ENCODE measurements at regions not wholly inside any gene's neighbourhood (a gene's known extent, or its start where the extent isn't known, plus 50 kb on each side); places are given as distances from the start of the nearest gene placed in this dataset.

DNA sequence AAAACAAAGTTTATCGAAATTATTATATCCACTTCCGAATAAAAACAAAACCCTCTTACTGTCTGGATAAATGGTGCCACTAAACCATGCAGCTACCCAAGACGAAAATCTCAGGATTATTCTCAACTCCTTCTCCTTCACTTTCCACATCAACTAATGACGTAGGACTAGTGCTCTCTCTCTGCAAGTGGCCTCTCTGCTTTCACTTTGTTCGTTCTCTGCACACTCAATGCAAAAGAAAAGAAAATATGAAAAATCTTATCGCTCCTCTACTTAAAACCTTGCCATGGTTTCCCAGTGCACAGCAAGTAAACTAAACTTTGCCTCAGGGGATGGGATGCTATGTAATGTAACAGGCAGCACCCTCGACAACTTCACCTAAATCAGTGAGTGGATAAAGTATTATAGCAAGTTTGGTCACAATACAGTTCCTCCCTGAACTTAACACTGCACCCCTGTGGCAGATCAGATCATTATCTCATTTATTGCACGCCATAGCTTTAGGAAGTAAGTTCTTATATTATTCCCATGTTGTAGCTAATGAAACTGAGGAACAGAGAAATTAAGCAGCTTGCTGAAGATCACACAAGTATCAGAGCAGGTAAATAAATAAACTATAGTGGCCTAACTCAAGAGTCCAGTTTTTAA is 262.7 kb upstream of the GADL1 start:
- Histone ChIP-seq H3K27me3 (ENCODE audit: control insufficient read depth in 2 of 2, insufficient read depth in 2 of 2, low read length in 2 of 2) (no peaks in the 10 kb centered on the region), H2AFZ (ENCODE audit: low read depth, low read length) (no peak overlapping the region), H3K9ac (replicated peaks; ENCODE audit: extremely low read depth, insufficient read depth, low read length) (no peak overlapping the region), H3K4me2 (ENCODE audit: insufficient read depth, low read length) (no peak overlapping the region), H4K20me1 (replicated peaks; ENCODE audit: control insufficient read depth, extremely low read depth, insufficient read depth, low read length) (no peaks in the 10 kb centered on the region), H3K4me1 (ENCODE audit: control insufficient read depth, extremely low read depth, insufficient read depth, low read length) (no peaks in the 10 kb centered on the region), H3K79me2 (ENCODE audit: control insufficient read depth, insufficient read depth, low read length) (no peaks in the 10 kb centered on the region), H3K27ac (ENCODE audit: insufficient read depth, low read depth, low read length) (no peak overlapping the region), H3K9me3 (replicated peaks; ENCODE audit: control insufficient read depth, insufficient read depth, low read length) (no peaks in the 10 kb centered on the region), H3K9me1 (replicated peaks; ENCODE audit: control insufficient read depth, extremely low read depth, insufficient read depth, low read length) (no peaks in the 10 kb centered on the region), H3K4me3 (replicated peaks in 1 of 3; ENCODE audit: insufficient read depth in 1 of 3, low read depth in 1 of 3, low read length in 3 of 3) (no peak overlapping the region), H3K36me3 (ENCODE audit: control insufficient read depth in 2 of 2, extremely low read depth in 1 of 2, insufficient read depth in 2 of 2, low read length in 2 of 2) (no peaks in the 10 kb centered on the region)
- BruUV-seq (replicated peaks) = no TSS peak
- no peak for FAIRE-seq
- dilution Hi-C loops (cut with MboI; ENCODE audit: extremely low pct_ligation_motif_present, low sequenced_read_pairs) = no loop called here
- DNase-seq (ENCODE audit: low read depth, low spot score) = no peak
- ChIA-PET POLR2A (no interaction called here), CTCF (no interaction called here)
- intact Hi-C loops (cut with micrococcal nuclease) = no loop called here
- TF ChIP-seq JUN (IDR thresholded peaks at IDR 0.05; ENCODE audit: borderline replicate concordance, insufficient read depth, insufficient read length, low read depth) = no peak
- no peak for TF ChIP-seq FOS (IDR thresholded peaks at IDR 0.05; ENCODE audit: borderline replicate concordance, insufficient read depth, low read length)

DNA sequence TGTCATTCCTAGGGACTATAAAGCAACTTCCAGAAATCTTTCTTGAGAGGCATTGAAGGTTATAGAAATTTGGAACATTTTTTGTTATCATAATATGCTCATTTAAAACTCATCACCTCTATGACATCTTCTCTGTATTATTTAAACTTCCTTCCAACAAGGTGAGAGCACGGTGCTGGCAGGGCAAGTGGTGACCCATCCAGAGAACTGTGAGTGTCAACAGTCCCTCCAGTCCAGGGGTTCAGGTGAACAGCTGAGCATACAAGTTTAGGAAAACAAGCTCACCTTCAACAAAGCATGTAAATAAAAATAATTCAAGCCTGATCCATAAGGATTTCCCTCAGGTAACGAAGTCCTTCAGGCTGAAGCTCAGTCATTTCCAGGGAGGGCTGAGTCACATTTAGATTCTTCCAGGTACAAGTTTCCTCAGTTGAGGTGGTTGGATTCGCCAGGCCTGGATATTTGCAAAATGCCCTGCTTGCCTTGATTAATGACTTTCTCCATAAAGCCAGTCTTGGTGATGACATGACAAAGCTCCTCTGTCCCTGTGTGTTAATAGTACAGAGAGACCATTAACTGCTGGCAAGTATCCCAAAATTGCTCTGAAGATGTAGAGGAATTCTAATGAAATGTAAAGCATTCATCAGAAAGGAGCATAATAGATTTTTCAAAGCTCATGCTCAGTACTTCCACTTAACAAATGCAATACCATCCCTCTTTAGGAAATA is 263.6 kb upstream of the GADL1 start:
- ChIA-PET CTCF (interaction anchor here (1.4 kb wide), 1 partner anchor 7 kb away, joined by 3 read pairs; no protein-coding TSS in a partner anchor), POLR2A (no interaction called here)
- Histone ChIP-seq H3K9ac (replicated peaks; ENCODE audit: extremely low read depth, insufficient read depth, low read length) (no peak overlapping the region), H3K27me3 (ENCODE audit: control insufficient read depth in 2 of 2, insufficient read depth in 2 of 2, low read length in 2 of 2) (no peaks in the 10 kb centered on the region), H3K4me3 (replicated peaks in 1 of 3; ENCODE audit: insufficient read depth in 1 of 3, low read depth in 1 of 3, low read length in 3 of 3) (no peak overlapping the region), H4K20me1 (replicated peaks; ENCODE audit: control insufficient read depth, extremely low read depth, insufficient read depth, low read length) (no peaks in the 10 kb centered on the region), H3K9me1 (replicated peaks; ENCODE audit: control insufficient read depth, extremely low read depth, insufficient read depth, low read length) (no peaks in the 10 kb centered on the region), H2AFZ (ENCODE audit: low read depth, low read length) (no peak overlapping the region), H3K79me2 (ENCODE audit: control insufficient read depth, insufficient read depth, low read length) (no peaks in the 10 kb centered on the region), H3K36me3 (ENCODE audit: control insufficient read depth in 2 of 2, extremely low read depth in 1 of 2, insufficient read depth in 2 of 2, low read length in 2 of 2) (no peaks in the 10 kb centered on the region), H3K9me3 (replicated peaks; ENCODE audit: control insufficient read depth, insufficient read depth, low read length) (no peaks in the 10 kb centered on the region), H3K27ac (ENCODE audit: insufficient read depth, low read depth, low read length) (no peak overlapping the region), H3K4me2 (ENCODE audit: insufficient read depth, low read length) (no peak overlapping the region), H3K4me1 (ENCODE audit: control insufficient read depth, extremely low read depth, insufficient read depth, low read length) (no peaks in the 10 kb centered on the region)
- no peak for TF ChIP-seq GATA2 (IDR thresholded peaks at IDR 0.05; ENCODE audit: insufficient read depth, insufficient read length, low read depth, low read length)
- TF ChIP-seq, protein P1, sequence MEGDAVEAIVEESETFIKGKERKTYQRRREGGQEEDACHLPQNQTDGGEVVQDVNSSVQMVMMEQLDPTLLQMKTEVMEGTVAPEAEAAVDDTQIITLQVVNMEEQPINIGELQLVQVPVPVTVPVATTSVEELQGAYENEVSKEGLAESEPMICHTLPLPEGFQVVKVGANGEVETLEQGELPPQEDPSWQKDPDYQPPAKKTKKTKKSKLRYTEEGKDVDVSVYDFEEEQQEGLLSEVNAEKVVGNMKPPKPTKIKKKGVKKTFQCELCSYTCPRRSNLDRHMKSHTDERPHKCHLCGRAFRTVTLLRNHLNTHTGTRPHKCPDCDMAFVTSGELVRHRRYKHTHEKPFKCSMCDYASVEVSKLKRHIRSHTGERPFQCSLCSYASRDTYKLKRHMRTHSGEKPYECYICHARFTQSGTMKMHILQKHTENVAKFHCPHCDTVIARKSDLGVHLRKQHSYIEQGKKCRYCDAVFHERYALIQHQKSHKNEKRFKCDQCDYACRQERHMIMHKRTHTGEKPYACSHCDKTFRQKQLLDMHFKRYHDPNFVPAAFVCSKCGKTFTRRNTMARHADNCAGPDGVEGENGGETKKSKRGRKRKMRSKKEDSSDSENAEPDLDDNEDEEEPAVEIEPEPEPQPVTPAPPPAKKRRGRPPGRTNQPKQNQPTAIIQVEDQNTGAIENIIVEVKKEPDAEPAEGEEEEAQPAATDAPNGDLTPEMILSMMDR (IDR thresholded peaks at IDR 0.05; ENCODE audit: extremely low read depth in 1 of 2, insufficient read depth in 1 of 2, low read depth in 1 of 2, low read length in 2 of 2) = no peak
- TF ChIP-seq FOS (IDR thresholded peaks at IDR 0.05; ENCODE audit: borderline replicate concordance, insufficient read depth, low read length) = no peak
- no peak for TF ChIP-seq POLR2AphosphoS5 (IDR thresholded peaks at IDR 0.05; ENCODE audit: insufficient read depth, low read depth, low read length)
- TF ChIP-seq EZH2 (IDR thresholded peaks at IDR 0.05; ENCODE audit: borderline replicate concordance, low read depth, low read length, severe bottlenecking) = no peak
- no peak for TF ChIP-seq POLR2A (IDR thresholded peaks at IDR 0.05; ENCODE audit: low read depth, low read length)
- TF ChIP-seq MYC (IDR thresholded peaks at IDR 0.05; ENCODE audit: low read depth, low read length) = no peak
- no peak for TF ChIP-seq JUN (IDR thresholded peaks at IDR 0.05; ENCODE audit: borderline replicate concordance, insufficient read depth, insufficient read length, low read depth)
- TF ChIP-seq, protein P2, sequence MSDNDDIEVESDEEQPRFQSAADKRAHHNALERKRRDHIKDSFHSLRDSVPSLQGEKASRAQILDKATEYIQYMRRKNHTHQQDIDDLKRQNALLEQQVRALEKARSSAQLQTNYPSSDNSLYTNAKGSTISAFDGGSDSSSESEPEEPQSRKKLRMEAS (IDR thresholded peaks at IDR 0.05; ENCODE audit: insufficient read depth, insufficient read length) = no peak
- BruUV-seq (replicated peaks) = no TSS peak
- intact Hi-C loops (cut with micrococcal nuclease) = no loop called here
- dilution Hi-C loops (cut with MboI; ENCODE audit: extremely low pct_ligation_motif_present, low sequenced_read_pairs) = no loop called here
- FAIRE-seq = no peak
- no peak for DNase-seq (ENCODE audit: low read depth, low spot score)

All from endothelial cell of umbilical vein (primary cell).